Neutrophil (primary cell): ENCODE measurements at regions not wholly inside any gene's neighbourhood (a gene's known extent, or its start where the extent isn't known, plus 50 kb on each side); places are given as distances from the start of the nearest gene placed in this dataset.
"Not testable (repeated sequence)": the region's sequence is repeated elsewhere in the genome, so short reads cannot be mapped to it uniquely, and the experiment has no call there.

ENCODE experiments used
- H3K27ac ChIP-seq: fragments of 200-600 bp; sonication (generic); 2 replicates; pipeline ENCODE4 v1.5.1; 2016; ENCODE audit warnings: mild to moderate bottlenecking, moderate library complexity
- H3K27me3 ChIP-seq: fragments of 200-600 bp; sonication (generic); 2 replicates; pipeline ENCODE4 v1.6.0; 2016; ENCODE audit warnings: mild to moderate bottlenecking
- H3K36me3 ChIP-seq: fragments of 200-600 bp; sonication (generic); 2 replicates; pipeline ENCODE4 v1.5.1; 2017
- H3K4me1 ChIP-seq, 2 experiments: fragments of 200-600 bp in 1 of 2; sonication (generic) in 1 of 2; 1 replicate in 1 of 2; 2 replicates in 1 of 2; pipeline versions ENCODE4 v1.5.1 to v1.6.1; 2013 to 2016; ENCODE audit warnings: low read depth in 1 of 2, low read length in 1 of 2, mild to moderate bottlenecking in 1 of 2, moderate library complexity in 1 of 2; ENCODE audit not compliant: control insufficient read depth in 1 of 2, insufficient read depth in 1 of 2
- H3K4me3 ChIP-seq, 2 experiments: fragments of 200-600 bp in 1 of 2; sonication (generic) in 1 of 2; 1 replicate in 1 of 2; 2 replicates in 1 of 2; pipeline ENCODE4 v1.5.1; 2013 to 2016; ENCODE audit warnings: low read depth in 1 of 2, low read length in 1 of 2, mild to moderate bottlenecking in 1 of 2, moderate library complexity in 1 of 2
- H3K9me3 ChIP-seq: fragments of 200-600 bp; sonication (generic); 2 replicates; pipeline ENCODE4 v1.5.1; 2016
- TF ChIP-seq, protein P1 (sequence below): fragments of 200-600 bp; sonication (generic); IDR thresholded peaks from 2 replicates; pipeline ENCODE4 v1.5.1; 2016; ENCODE audit warnings: antibody characterized with exemption

- H3K27me3 ChIP-seq = peaks cover 6% of the 10 kb centered on the region
- H3K27ac ChIP-seq = no peak overlapping the region
- H3K36me3 ChIP-seq = no peaks in the 10 kb centered on the region
- no peaks in the 10 kb centered on the region for H3K4me1 ChIP-seq
- H3K9me3 ChIP-seq = no peaks in the 10 kb centered on the region
- no peak overlapping the region for H3K4me3 ChIP-seq
- TF ChIP-seq, protein P1, sequence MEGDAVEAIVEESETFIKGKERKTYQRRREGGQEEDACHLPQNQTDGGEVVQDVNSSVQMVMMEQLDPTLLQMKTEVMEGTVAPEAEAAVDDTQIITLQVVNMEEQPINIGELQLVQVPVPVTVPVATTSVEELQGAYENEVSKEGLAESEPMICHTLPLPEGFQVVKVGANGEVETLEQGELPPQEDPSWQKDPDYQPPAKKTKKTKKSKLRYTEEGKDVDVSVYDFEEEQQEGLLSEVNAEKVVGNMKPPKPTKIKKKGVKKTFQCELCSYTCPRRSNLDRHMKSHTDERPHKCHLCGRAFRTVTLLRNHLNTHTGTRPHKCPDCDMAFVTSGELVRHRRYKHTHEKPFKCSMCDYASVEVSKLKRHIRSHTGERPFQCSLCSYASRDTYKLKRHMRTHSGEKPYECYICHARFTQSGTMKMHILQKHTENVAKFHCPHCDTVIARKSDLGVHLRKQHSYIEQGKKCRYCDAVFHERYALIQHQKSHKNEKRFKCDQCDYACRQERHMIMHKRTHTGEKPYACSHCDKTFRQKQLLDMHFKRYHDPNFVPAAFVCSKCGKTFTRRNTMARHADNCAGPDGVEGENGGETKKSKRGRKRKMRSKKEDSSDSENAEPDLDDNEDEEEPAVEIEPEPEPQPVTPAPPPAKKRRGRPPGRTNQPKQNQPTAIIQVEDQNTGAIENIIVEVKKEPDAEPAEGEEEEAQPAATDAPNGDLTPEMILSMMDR = no peak
These were observed 317.8 kb downstream of the SH2D4B start for GRCh38 chr10:80855348-80855971.

- no peaks in the 10 kb centered on the region for H3K36me3 ChIP-seq
- no peak overlapping the region for H3K4me3 ChIP-seq
- H3K27ac ChIP-seq = no peak overlapping the region
- H3K4me1 ChIP-seq = no peaks in the 10 kb centered on the region
- H3K9me3 ChIP-seq = no peaks in the 10 kb centered on the region
- peaks cover 6% of the 10 kb centered on the region for H3K27me3 ChIP-seq
- TF ChIP-seq, protein P1 = no peak
These were observed 318.5 kb downstream of the SH2D4B start for GRCh38 chr10:80856186-80856585.

DNA sequence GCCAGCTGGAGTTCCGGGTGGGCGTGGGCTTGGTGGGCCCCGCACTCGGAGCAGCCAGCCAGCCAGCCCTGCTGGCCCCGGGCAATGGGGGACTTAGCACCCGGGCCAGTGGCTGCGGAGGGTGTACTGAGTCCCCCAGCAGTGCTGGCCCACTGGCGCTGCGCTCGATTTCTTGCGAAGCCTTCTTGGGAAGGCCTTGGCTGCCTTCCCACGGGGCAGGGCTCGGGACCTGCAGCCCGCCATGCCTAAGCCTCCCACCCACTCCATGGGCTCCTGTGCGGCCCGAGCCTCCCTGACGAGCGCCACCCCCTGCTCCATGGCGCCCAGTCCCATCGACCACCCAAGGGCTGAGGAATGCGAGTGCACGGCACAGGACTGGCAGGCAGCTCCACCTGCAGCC is 321.6 kb downstream of the SH2D4B start:
- not testable (repeated sequence) for H3K4me1 ChIP-seq, H3K27me3 ChIP-seq, H3K27ac ChIP-seq, H3K9me3 ChIP-seq, H3K4me3 ChIP-seq, H3K36me3 ChIP-seq

DNA sequence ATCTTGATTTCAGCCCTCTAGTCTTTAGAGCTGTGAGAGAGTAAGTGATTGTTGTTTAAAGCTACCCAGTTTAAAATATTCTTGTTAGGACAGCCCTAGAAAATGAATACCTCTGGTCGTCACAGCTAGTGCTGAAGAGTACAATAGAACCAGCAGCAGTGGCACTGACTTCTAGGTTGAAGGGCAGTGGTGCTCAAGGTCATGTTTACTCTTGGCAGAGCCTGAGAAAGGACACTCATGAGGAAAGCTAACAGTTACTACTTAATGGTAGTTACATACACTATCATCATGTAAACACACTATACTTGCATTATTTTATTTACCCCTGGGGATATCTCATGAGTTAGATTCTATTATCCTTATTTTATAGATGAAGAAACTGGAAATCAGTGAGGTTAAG is 323.0 kb downstream of the SH2D4B start:
- no peaks in the 10 kb centered on the region for H3K36me3 ChIP-seq
- H3K27ac ChIP-seq = no peak overlapping the region
- no peaks in the 10 kb centered on the region for H3K4me1 ChIP-seq
- H3K27me3 ChIP-seq = peaks cover 7% of the 10 kb centered on the region
- TF ChIP-seq, protein P1 = no peak
- H3K4me3 ChIP-seq = no peak overlapping the region
- H3K9me3 ChIP-seq = no peaks in the 10 kb centered on the region

- Histone ChIP-seq H3K9me3 (no peaks in the 10 kb centered on the region), H3K4me1 (no peaks in the 10 kb centered on the region), H3K27ac (no peak overlapping the region), H3K27me3 (peaks cover 7% of the 10 kb centered on the region), H3K36me3 (no peaks in the 10 kb centered on the region), H3K4me3 (no peak overlapping the region)
- TF ChIP-seq, protein P1 = no peak
These were observed 324.2 kb downstream of the SH2D4B start for GRCh38 chr10:80861882-80862281.

GRCh38 chr10:80870282-80870681 is 332.6 kb downstream of the SH2D4B start:
- TF ChIP-seq, protein P1 = no peak
- Histone ChIP-seq H3K36me3 (no peaks in the 10 kb centered on the region), H3K27ac (no peak overlapping the region), H3K9me3 (no peaks in the 10 kb centered on the region), H3K4me1 (no peaks in the 10 kb centered on the region), H3K27me3 (no peaks in the 10 kb centered on the region), H3K4me3 (no peak overlapping the region)
